ENCODE measurements at regions not wholly inside any gene's neighbourhood (a gene's known extent, or its start where the extent isn't known, plus 50 kb on each side); places are given as distances from the start of the nearest gene placed in this dataset.
"Not testable (repeated sequence)": the region's sequence is repeated elsewhere in the genome, so short reads cannot be mapped to it uniquely, and the experiment has no call there.

GRCh38 chr11:39374963-39375698 lies 2084.3 kb downstream of the LRRC4C start:
- 49% methylated on average over 8 of the region's 8 CpGs for WGBS
- Histone ChIP-seq H3K4me1 (ENCODE audit: control insufficient read depth, insufficient read depth, low read length) (no peaks in the 10 kb centered on the region), H3K27me3 (ENCODE audit: control insufficient read depth, insufficient read depth) (no peaks in the 10 kb centered on the region), H3K4me3 (ENCODE audit: low read length) (no peak overlapping the region), H3K27ac (ENCODE audit: low read length) (no peak overlapping the region), H3K9me3 (ENCODE audit: control insufficient read depth, low read length) (no peaks in the 10 kb centered on the region)
- DNase-seq, result no peak
- no peak for ATAC-seq
- intact Hi-C loops (cut with DNase I), result loop anchor here in 1 of 4 donors (10.0 kb wide), 1 partner anchor 1430 kb away; no protein-coding TSS in a partner anchor

- no peak for DNase-seq
- no peaks in the 10 kb centered on the region for H3K9me3 ChIP-seq (ENCODE audit: control insufficient read depth, low read length)
- intact Hi-C loops (cut with DNase I), result no loop called here
- no peak overlapping the region for H3K27ac ChIP-seq (ENCODE audit: low read length)
- no peak overlapping the region for H3K4me3 ChIP-seq (ENCODE audit: low read length)
- H3K4me1 ChIP-seq (ENCODE audit: control insufficient read depth, insufficient read depth, low read length), result no peaks in the 10 kb centered on the region
- H3K27me3 ChIP-seq (ENCODE audit: control insufficient read depth, insufficient read depth), result no peaks in the 10 kb centered on the region
- 57% methylated on average over 3 of the region's 3 CpGs for WGBS
- no peak for ATAC-seq
These were observed 2091.9 kb downstream of the LRRC4C start for GRCh38 chr11:39367534-39367933.

DNA sequence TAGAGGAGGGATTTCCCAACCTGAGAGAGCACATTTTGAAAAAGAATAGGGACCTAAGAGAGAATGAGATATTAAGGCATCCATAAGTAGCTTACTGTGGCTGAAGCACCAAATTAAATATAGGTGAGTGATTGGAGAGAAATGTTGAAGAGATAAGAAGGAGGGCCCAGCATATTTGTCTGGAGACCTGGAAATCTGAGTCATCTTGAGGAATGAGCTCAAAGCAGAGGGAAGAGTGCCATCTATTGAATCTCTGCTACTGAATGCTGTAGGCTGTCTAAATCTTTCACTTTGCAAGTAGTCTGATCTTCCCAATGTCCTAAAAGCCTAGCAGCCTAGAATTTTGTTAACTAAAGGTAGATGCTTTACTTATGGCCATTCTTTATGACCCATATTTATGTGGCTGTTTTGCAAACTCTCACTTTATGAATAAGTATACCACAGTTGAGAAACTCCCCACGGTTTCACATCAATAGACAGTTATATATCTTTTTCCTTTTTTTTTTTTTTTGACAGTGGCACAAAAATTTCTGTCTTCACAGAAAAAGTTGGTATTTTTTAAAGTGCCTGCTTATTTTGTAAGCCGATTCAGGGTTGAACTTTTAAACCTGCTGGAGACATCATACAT lies 2093.5 kb downstream of the LRRC4C start:
- no peak overlapping the region for H3K27ac ChIP-seq (ENCODE audit: low read length)
- ATAC-seq (no peak), DNase-seq (no peak)
- H3K4me3 ChIP-seq (ENCODE audit: low read length), result no peak overlapping the region
- 65% methylated on average over 2 of the region's 2 CpGs for WGBS
- intact Hi-C loops (cut with DNase I), result no loop called here
- H3K9me3 ChIP-seq (ENCODE audit: control insufficient read depth, low read length), result no peaks in the 10 kb centered on the region
- no peaks in the 10 kb centered on the region for H3K4me1 ChIP-seq (ENCODE audit: control insufficient read depth, insufficient read depth, low read length)
- H3K27me3 ChIP-seq (ENCODE audit: control insufficient read depth, insufficient read depth), result no peaks in the 10 kb centered on the region

DNA sequence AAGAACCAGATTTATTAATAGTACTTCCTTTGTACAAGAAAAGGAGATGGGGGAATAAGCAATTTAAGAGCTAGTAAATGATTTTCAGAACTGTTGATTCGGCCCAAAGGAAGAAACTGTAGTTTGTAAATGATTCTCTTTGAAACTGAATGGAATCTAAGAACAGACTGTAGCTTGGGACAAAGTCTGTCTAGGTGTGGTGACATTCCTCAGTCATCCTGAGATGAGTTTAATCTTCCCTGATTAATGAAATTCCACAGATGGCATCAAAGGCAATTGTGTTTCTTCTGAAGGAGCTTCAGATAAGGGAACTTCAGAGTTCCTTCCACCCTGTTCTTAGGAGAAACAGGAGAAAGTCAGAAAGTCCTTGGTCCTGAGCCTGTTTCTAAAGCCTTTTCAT lies 2095.9 kb downstream of the LRRC4C start:
- no peaks in the 10 kb centered on the region for H3K9me3 ChIP-seq (ENCODE audit: control insufficient read depth, low read length)
- H3K27me3 ChIP-seq (ENCODE audit: control insufficient read depth, insufficient read depth), result no peaks in the 10 kb centered on the region
- no peak overlapping the region for H3K27ac ChIP-seq (ENCODE audit: low read length)
- no peaks in the 10 kb centered on the region for H3K4me1 ChIP-seq (ENCODE audit: control insufficient read depth, insufficient read depth, low read length)
- DNase-seq (no peak), ATAC-seq (no peak)
- intact Hi-C loops (cut with DNase I), result no loop called here
- H3K4me3 ChIP-seq (ENCODE audit: low read length), result no peak overlapping the region
- 87% methylated on average over 1 of the region's 1 CpG for WGBS

- Histone ChIP-seq H3K27me3 (ENCODE audit: control insufficient read depth, insufficient read depth) (no peaks in the 10 kb centered on the region), H3K9me3 (ENCODE audit: control insufficient read depth, low read length) (no peaks in the 10 kb centered on the region), H3K4me1 (ENCODE audit: control insufficient read depth, insufficient read depth, low read length) (no peaks in the 10 kb centered on the region), H3K4me3 (ENCODE audit: low read length) (no peak overlapping the region), H3K27ac (ENCODE audit: low read length) (no peak overlapping the region)
- intact Hi-C loops (cut with DNase I), result no loop called here
- 93% methylated on average over 1 of the region's 1 CpG for WGBS
- ATAC-seq, result no peak
- DNase-seq, result no peak
These were observed 2097.9 kb downstream of the LRRC4C start for GRCh38 chr11:39361557-39361956.

DNA sequence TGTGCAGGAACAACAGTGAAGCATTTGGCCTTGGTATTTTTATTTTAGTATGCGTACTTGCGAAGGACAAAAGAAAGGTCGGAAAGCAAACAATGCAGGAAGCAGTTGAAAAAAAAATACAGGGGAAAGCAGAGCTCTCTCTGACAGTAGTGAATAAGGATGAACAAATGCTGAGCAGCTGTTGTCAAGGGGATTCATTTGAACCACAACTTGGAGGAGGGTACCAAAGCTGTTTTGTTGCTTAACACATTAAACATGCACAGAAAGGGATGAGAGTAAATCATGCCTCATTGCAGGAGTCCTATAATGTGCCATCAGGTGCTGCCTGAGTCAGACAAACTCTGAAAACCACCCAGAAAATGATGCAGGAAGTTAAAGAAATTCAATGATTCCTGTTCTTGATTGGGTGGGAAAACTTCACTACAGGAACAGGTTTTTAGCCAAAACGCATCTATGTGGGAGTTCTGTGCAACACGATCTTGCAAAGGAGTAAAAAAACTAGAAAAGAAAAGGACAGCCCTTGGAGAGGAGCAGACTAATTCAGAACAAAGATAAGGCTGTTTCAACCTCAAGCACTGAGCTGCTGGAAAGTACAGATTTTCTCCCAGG lies 2113.5 kb downstream of the LRRC4C start:
- H3K4me3 ChIP-seq (ENCODE audit: low read length), result no peak overlapping the region
- no peak overlapping the region for H3K27ac ChIP-seq (ENCODE audit: low read length)
- DNase-seq, result no peak
- no peaks in the 10 kb centered on the region for H3K4me1 ChIP-seq (ENCODE audit: control insufficient read depth, insufficient read depth, low read length)
- H3K27me3 ChIP-seq (ENCODE audit: control insufficient read depth, insufficient read depth), result no peaks in the 10 kb centered on the region
- no peaks in the 10 kb centered on the region for H3K9me3 ChIP-seq (ENCODE audit: control insufficient read depth, low read length)
- intact Hi-C loops (cut with DNase I), result no loop called here
- no peak for ATAC-seq
- WGBS, result 35% methylated on average over 5 of the region's 5 CpGs

DNA sequence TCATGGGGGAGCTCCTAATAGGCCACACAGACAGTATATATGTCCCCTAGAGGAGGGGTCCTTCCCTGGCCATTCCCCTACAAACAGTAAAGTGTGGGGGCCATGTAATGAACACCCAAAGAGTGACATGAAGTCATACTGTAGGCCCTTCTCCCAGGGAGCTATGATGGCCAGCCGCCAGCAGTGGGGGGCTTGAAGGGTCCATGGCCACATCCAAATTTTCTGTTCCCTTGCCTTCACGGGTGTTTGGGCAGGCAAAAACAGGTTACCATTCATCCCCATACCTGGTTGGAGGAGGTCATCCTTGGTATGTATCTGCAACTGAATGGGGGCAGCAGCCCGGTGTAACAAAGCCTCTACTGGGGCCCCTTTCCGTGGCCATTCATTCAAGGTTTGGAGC lies 2118.0 kb downstream of the LRRC4C start:
- Histone ChIP-seq H3K27me3 (ENCODE audit: control insufficient read depth, insufficient read depth) (no peaks in the 10 kb centered on the region), H3K27ac (ENCODE audit: low read length) (no peak overlapping the region), H3K9me3 (ENCODE audit: control insufficient read depth, low read length) (no peaks in the 10 kb centered on the region), H3K4me1 (ENCODE audit: control insufficient read depth, insufficient read depth, low read length) (no peaks in the 10 kb centered on the region), H3K4me3 (ENCODE audit: low read length) (no peak overlapping the region)
- no peak for DNase-seq
- intact Hi-C loops (cut with DNase I), result no loop called here
- ATAC-seq, result no peak
- WGBS, result 94% methylated on average over 4 of the region's 4 CpGs

GRCh38 chr11:39333006-39333405 lies 2126.4 kb downstream of the LRRC4C start:
- intact Hi-C loops (cut with DNase I); H3K4me3 ChIP-seq (ENCODE audit: low read length); ATAC-seq; H3K4me1 ChIP-seq (ENCODE audit: control insufficient read depth, insufficient read depth, low read length); H3K27ac ChIP-seq (ENCODE audit: low read length); H3K27me3 ChIP-seq (ENCODE audit: control insufficient read depth, insufficient read depth); H3K9me3 ChIP-seq (ENCODE audit: control insufficient read depth, low read length): not testable (repeated sequence)
- DNase-seq, result peak in 1 of 3 donors; percentile 48
- WGBS, result 79% methylated on average over 21 of the region's 21 CpGs

DNA sequence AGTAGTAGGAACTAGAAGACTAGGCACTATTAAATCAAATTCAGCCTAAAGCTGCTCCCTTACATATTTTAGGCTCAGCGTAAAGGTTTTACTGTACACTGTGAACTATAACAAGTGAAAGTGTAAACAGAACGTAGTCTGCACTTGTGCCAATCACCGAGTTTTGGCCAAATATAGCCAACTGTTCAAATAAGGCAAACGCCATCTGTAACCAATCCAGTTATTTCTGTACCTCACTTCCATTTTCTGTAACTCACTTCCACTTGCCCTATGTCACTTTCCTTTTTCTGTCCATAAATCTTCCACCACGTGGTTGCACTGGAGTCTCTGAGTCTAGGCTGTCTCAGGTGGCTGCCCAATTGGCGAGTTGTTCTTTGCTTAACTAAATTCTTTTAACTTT lies 2132.2 kb downstream of the LRRC4C start:
- DNase-seq (no peak), ATAC-seq (no peak)
- Histone ChIP-seq H3K27ac (ENCODE audit: low read length) (no peak overlapping the region), H3K4me1 (ENCODE audit: control insufficient read depth, insufficient read depth, low read length) (no peaks in the 10 kb centered on the region), H3K9me3 (ENCODE audit: control insufficient read depth, low read length) (no peaks in the 10 kb centered on the region), H3K27me3 (ENCODE audit: control insufficient read depth, insufficient read depth) (no peaks in the 10 kb centered on the region), H3K4me3 (ENCODE audit: low read length) (no peak overlapping the region)
- intact Hi-C loops (cut with DNase I), result no loop called here
- WGBS, result 66% methylated on average over 6 of the region's 6 CpGs

DNA sequence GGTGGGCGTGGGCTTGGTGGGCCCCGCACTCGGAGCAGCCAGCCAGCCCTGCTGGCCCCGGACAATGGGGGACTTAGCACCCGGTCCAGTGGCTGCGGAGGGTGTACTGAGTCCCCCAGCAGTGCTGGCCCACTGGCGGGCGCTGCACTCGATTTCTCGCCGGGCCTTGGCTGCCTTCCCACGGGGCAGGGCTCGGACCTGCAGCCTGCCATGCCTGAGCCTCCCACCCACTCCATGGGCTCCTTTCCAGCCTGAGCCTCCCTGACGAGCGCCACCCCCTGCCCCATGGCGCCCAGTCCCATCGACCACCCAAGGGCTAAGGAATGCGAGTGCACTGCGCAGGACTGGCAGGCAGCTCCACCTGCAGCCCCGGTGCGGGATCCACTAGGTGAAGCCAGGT lies 2147.6 kb downstream of the LRRC4C start:
- H3K4me3 ChIP-seq (ENCODE audit: low read length); H3K27ac ChIP-seq (ENCODE audit: low read length); H3K9me3 ChIP-seq (ENCODE audit: control insufficient read depth, low read length); H3K27me3 ChIP-seq (ENCODE audit: control insufficient read depth, insufficient read depth); H3K4me1 ChIP-seq (ENCODE audit: control insufficient read depth, insufficient read depth, low read length); intact Hi-C loops (cut with DNase I); ATAC-seq: not testable (repeated sequence)
- WGBS, result 95% methylated on average over 18 of the region's 21 CpGs
- peak in 2 of 3 donors; percentile 31 to 36 for DNase-seq

GRCh38 chr11:39304586-39304985 lies 2154.9 kb downstream of the LRRC4C start:
- DNase-seq, result no peak
- Histone ChIP-seq H3K27ac (ENCODE audit: low read length) (no peak overlapping the region), H3K4me1 (ENCODE audit: control insufficient read depth, insufficient read depth, low read length) (peaks cover 4% of the 10 kb centered on the region), H3K4me3 (ENCODE audit: low read length) (no peak overlapping the region), H3K27me3 (ENCODE audit: control insufficient read depth, insufficient read depth) (no peaks in the 10 kb centered on the region), H3K9me3 (ENCODE audit: control insufficient read depth, low read length) (no peaks in the 10 kb centered on the region)
- no peak for ATAC-seq
- intact Hi-C loops (cut with DNase I), result no loop called here
- WGBS, result 34% methylated on average over 1 of the region's 1 CpG
